ENCODE measurements at regions not wholly inside any gene's neighbourhood (a gene's known extent, or its start where the extent isn't known, plus 50 kb on each side); places are given as distances from the start of the nearest gene placed in this dataset.

- TF ChIP-seq CTCF (conservative IDR thresholded peaks at IDR 0.05) (no peak), ZFX (IDR thresholded peaks at IDR 0.05) (no peak)
Measured at GRCh38 chr12:11953523-11953922, 117.2 kb upstream of the BCL2L14 start.
